Loucy (cell line): ENCODE measurements at regions not wholly inside any gene's neighbourhood (a gene's known extent, or its start where the extent isn't known, plus 50 kb on each side); places are given as distances from the start of the nearest gene placed in this dataset.
A peak's percentile ranks its signal among the peaks of the same experiment; 100 is the strongest.

Source experiments
- H2AFZ ChIP-seq: fragments of 200-600 bp; sonication (generic); 2 replicates; pipeline ENCODE4 v1.6.0; 2016; ENCODE audit warnings: antibody characterized with exemption, mild to moderate bottlenecking, low read length, moderate library complexity
- H3F3A ChIP-seq: fragments of 200-600 bp; 2 replicates; pipeline ENCODE4 v1.6.0; 2016; ENCODE audit warnings: antibody characterized with exemption, low read depth, mild to moderate bottlenecking
- H3K27me3 ChIP-seq: fragments of 200-600 bp; sonication (generic); 2 replicates; pipeline ENCODE4 v1.6.1; 2014; ENCODE audit warnings: low read length, mild to moderate bottlenecking; ENCODE audit not compliant: insufficient read depth, poor library complexity, severe bottlenecking
- H3K36me3 ChIP-seq: fragments of 200-600 bp; sonication (generic); 2 replicates; pipeline ENCODE4 v1.6.1; 2016; ENCODE audit warnings: low read length; ENCODE audit not compliant: insufficient read depth
- H3K4me1 ChIP-seq: fragments of 200-600 bp; sonication (generic); 2 replicates; pipeline ENCODE4 v1.5.1; 2014; ENCODE audit warnings: low read length, mild to moderate bottlenecking; ENCODE audit not compliant: insufficient read depth, poor library complexity, severe bottlenecking
- H3K4me2 ChIP-seq: fragments of 200-600 bp; sonication (generic); 2 replicates; pipeline ENCODE4 v1.6.0; 2014; ENCODE audit warnings: antibody characterized with exemption, low read length, low read depth, mild to moderate bottlenecking; ENCODE audit not compliant: poor library complexity, severe bottlenecking
- H3K4me3 ChIP-seq: fragments of 200-600 bp; sonication (generic); 2 replicates; pipeline ENCODE4 v1.5.1; 2014; ENCODE audit warnings: low read length, mild to moderate bottlenecking, mixed read lengths; ENCODE audit not compliant: poor library complexity, severe bottlenecking
- H3K79me2 ChIP-seq: fragments of 200-600 bp; sonication (generic); 2 replicates; pipeline ENCODE4 v1.6.1; 2014; ENCODE audit warnings: low read length; ENCODE audit not compliant: insufficient read depth
- H3K9ac ChIP-seq: fragments of 200-600 bp; sonication (generic); 2 replicates; pipeline ENCODE4 v1.6.0; 2014; ENCODE audit warnings: mild to moderate bottlenecking, low read depth, low read length, moderate library complexity; ENCODE audit not compliant: poor library complexity, severe bottlenecking
- H3K9me2 ChIP-seq: fragments of 200-600 bp; sonication (generic); replicated peaks from 2 replicates; pipeline ENCODE4 v1.6.1; 2016; ENCODE audit warnings: low read depth, low read length, mixed read lengths
- H3K9me3 ChIP-seq: fragments of 200-600 bp; sonication (generic); 2 replicates; pipeline ENCODE4 v1.6.1; 2014; ENCODE audit warnings: mild to moderate bottlenecking, antibody characterized with exemption, low read length, low read depth; ENCODE audit not compliant: insufficient read depth
- H4K20me1 ChIP-seq: fragments of 200-600 bp; sonication (generic); 2 replicates; pipeline ENCODE4 v1.6.0; 2014; ENCODE audit warnings: antibody characterized with exemption, low read length, mild to moderate bottlenecking; ENCODE audit not compliant: insufficient read depth, poor library complexity, severe bottlenecking
- CTCF ChIP-seq: fragments of 200-600 bp; sonication (generic); conservative IDR thresholded peaks from 2 replicates; pipeline ENCODE4 v1.5.1; 2014; ENCODE audit warnings: mild to moderate bottlenecking, antibody characterized with exemption, low read length
- EZH2phosphoT487 ChIP-seq: fragments of 200-600 bp; IDR thresholded peaks from 2 replicates; pipeline ENCODE4 v1.6.1; 2018; ENCODE audit warnings: antibody characterized with exemption, mild to moderate bottlenecking, moderate library complexity, borderline replicate concordance

GRCh38 chr12:18008642-18009041, 81.4 kb downstream of the RERGL start:
- no peak overlapping the region for H2AFZ ChIP-seq
- no peak overlapping the region for H3K9ac ChIP-seq
- no peak overlapping the region for H3K4me2 ChIP-seq
- H3K4me3 ChIP-seq: no peak overlapping the region
- H3K79me2 ChIP-seq: no peaks in the 10 kb centered on the region
- H3K9me2 ChIP-seq: no peaks in the 10 kb centered on the region
- TF ChIP-seq CTCF (no peak), EZH2phosphoT487 (no peak)
- no peaks in the 10 kb centered on the region for H3K9me3 ChIP-seq
- no peaks in the 10 kb centered on the region for H3K36me3 ChIP-seq
- no peaks in the 10 kb centered on the region for H4K20me1 ChIP-seq
- no peaks in the 10 kb centered on the region for H3K4me1 ChIP-seq
- H3K27me3 ChIP-seq: no peaks in the 10 kb centered on the region
- H3F3A ChIP-seq: no peaks in the 10 kb centered on the region

GRCh38 chr12:17999174-17999801, 90.7 kb downstream of the RERGL start:
- TF ChIP-seq CTCF: no peak
- TF ChIP-seq EZH2phosphoT487: no peak
- H3F3A ChIP-seq: no peaks in the 10 kb centered on the region
- no peaks in the 10 kb centered on the region for H3K9me2 ChIP-seq
- H3K4me3 ChIP-seq: no peak overlapping the region
- H4K20me1 ChIP-seq: no peaks in the 10 kb centered on the region
- H3K27me3 ChIP-seq: no peaks in the 10 kb centered on the region
- no peaks in the 10 kb centered on the region for H3K79me2 ChIP-seq
- no peak overlapping the region for H3K9ac ChIP-seq
- no peak overlapping the region for H3K4me2 ChIP-seq
- peaks cover 8% of the 10 kb centered on the region; the same call in 1 of the 2 replicates for H3K9me3 ChIP-seq
- no peak overlapping the region for H2AFZ ChIP-seq
- H3K36me3 ChIP-seq: no peaks in the 10 kb centered on the region
- H3K4me1 ChIP-seq: no peaks in the 10 kb centered on the region

GRCh38 chr12:17992002-17992656, 97.9 kb downstream of the RERGL start:
- Histone ChIP-seq H3K9me2 (no peaks in the 10 kb centered on the region), H3K4me1 (no peaks in the 10 kb centered on the region), H3K9ac (no peak overlapping the region), H2AFZ (no peak overlapping the region), H3K36me3 (no peaks in the 10 kb centered on the region), H3K27me3 (no peaks in the 10 kb centered on the region), H3K4me2 (no peak overlapping the region), H3K4me3 (no peak overlapping the region), H4K20me1 (no peaks in the 10 kb centered on the region), H3K79me2 (no peaks in the 10 kb centered on the region), H3K9me3 (no peaks in the 10 kb centered on the region), H3F3A (no peaks in the 10 kb centered on the region)
- peak; percentile 87 for TF ChIP-seq CTCF
- no peak for TF ChIP-seq EZH2phosphoT487
